OCI-LY1 (cell line): ENCODE measurements at regions not wholly inside any gene's neighbourhood (a gene's known extent, or its start where the extent isn't known, plus 50 kb on each side); places are given as distances from the start of the nearest gene placed in this dataset.

ENCODE experiments used
- H2AFZ ChIP-seq: fragments of 200-600 bp; sonication (generic), shearing (Covaris generic); 2 replicates; pipeline ENCODE4 v1.6.0; 2014; ENCODE audit warnings: antibody characterized with exemption, mild to moderate bottlenecking, low read length
- H3F3A ChIP-seq: fragments of 200-600 bp; sonication (generic), shearing (Covaris generic); 2 replicates; pipeline ENCODE4 v1.6.0; 2014; ENCODE audit warnings: mild to moderate bottlenecking, antibody characterized with exemption, low read length, moderate library complexity; ENCODE audit not compliant: insufficient read depth
- H3K27ac ChIP-seq: fragments of 200-600 bp; sonication (generic); 2 replicates; pipeline ENCODE4 v1.5.1; 2014; ENCODE audit warnings: low read length, mixed run types, mild to moderate bottlenecking, low read depth; ENCODE audit not compliant: poor library complexity, severe bottlenecking
- H3K27me3 ChIP-seq: fragments of 200-600 bp; sonication (generic); 2 replicates; pipeline ENCODE4 v1.6.0; 2014; ENCODE audit warnings: antibody characterized with exemption, mild to moderate bottlenecking, low read length, moderate library complexity; ENCODE audit not compliant: insufficient read depth
- H3K36me3 ChIP-seq: fragments of 200-600 bp; sonication (generic); 2 replicates; pipeline ENCODE4 v1.6.1; 2014; ENCODE audit warnings: mild to moderate bottlenecking, antibody characterized with exemption, low read length, moderate library complexity, mixed read lengths; ENCODE audit not compliant: insufficient read depth
- H3K4me1 ChIP-seq: fragments of 200-600 bp; sonication (generic); 2 replicates; pipeline ENCODE4 v1.5.1; 2014; ENCODE audit warnings: mild to moderate bottlenecking, low read length, moderate library complexity; ENCODE audit not compliant: insufficient read depth, severe bottlenecking
- H3K4me2 ChIP-seq: fragments of 200-600 bp; sonication (generic), shearing (Covaris generic); 2 replicates; pipeline ENCODE4 v1.6.1; 2014; ENCODE audit warnings: low read length
- H3K4me3 ChIP-seq: fragments of 200-600 bp; sonication (generic); 2 replicates; pipeline ENCODE4 v1.5.1; 2014; ENCODE audit warnings: low read length, low read depth, mild to moderate bottlenecking, mixed read lengths; ENCODE audit not compliant: poor library complexity, severe bottlenecking
- H3K79me2 ChIP-seq: fragments of 200-600 bp; shearing (Covaris generic); 2 replicates; pipeline ENCODE4 v1.6.1; 2016; ENCODE audit warnings: mixed run types, low read length, mixed read lengths; ENCODE audit not compliant: insufficient read depth
- H3K9ac ChIP-seq: fragments of 200-600 bp; sonication (generic), shearing (Covaris generic); 2 replicates; pipeline ENCODE4 v1.6.1; 2014; ENCODE audit warnings: mild to moderate bottlenecking, low read length, mixed read lengths
- H3K9me2 ChIP-seq: fragments of 200-600 bp; sonication (generic), shearing (Covaris generic); 2 replicates; pipeline ENCODE4 v1.6.1; 2014; ENCODE audit warnings: low read depth, mild to moderate bottlenecking, low read length, mixed read lengths
- H3K9me3 ChIP-seq: fragments of 200-600 bp; shearing (Covaris generic); 2 replicates; pipeline ENCODE4 v1.6.1; 2014; ENCODE audit warnings: low read length, mixed read lengths
- H4K20me1 ChIP-seq: fragments of 200-600 bp; sonication (generic), shearing (Covaris generic); 2 replicates; pipeline ENCODE4 v1.6.0; 2016; ENCODE audit warnings: mild to moderate bottlenecking, low read length; ENCODE audit not compliant: insufficient read depth
- CTCF ChIP-seq: fragments of 200-600 bp; sonication (generic), shearing (Covaris generic); IDR thresholded peaks from 2 replicates; pipeline ENCODE4 v1.5.1; 2017; ENCODE audit warnings: mild to moderate bottlenecking, antibody characterized with exemption, low read length, moderate library complexity, mixed read lengths
- EZH2 ChIP-seq: fragments of 200-600 bp; sonication (generic), shearing (Covaris generic); IDR thresholded peaks from 2 replicates; pipeline ENCODE4 v1.8.0; 2017; ENCODE audit warnings: borderline replicate concordance, mixed run types, mild to moderate bottlenecking, antibody characterized with exemption, low read length, moderate library complexity, mixed read lengths

- H3K4me1 ChIP-seq = no peaks in the 10 kb centered on the region
- no peak overlapping the region for H3K27ac ChIP-seq
- H3K79me2 ChIP-seq = no peaks in the 10 kb centered on the region
- TF ChIP-seq CTCF (no peak), EZH2 (no peak)
- no peaks in the 10 kb centered on the region for H3K36me3 ChIP-seq
- no peak overlapping the region for H3K9ac ChIP-seq
- H3K9me3 ChIP-seq = no peaks in the 10 kb centered on the region
- no peak overlapping the region for H2AFZ ChIP-seq
- H3K27me3 ChIP-seq = no peaks in the 10 kb centered on the region; the same call in 1 of the 2 replicates
- H4K20me1 ChIP-seq = no peaks in the 10 kb centered on the region
- no peaks in the 10 kb centered on the region for H3F3A ChIP-seq
- H3K9me2 ChIP-seq = no peaks in the 10 kb centered on the region
- no peak overlapping the region for H3K4me2 ChIP-seq
- no peak overlapping the region for H3K4me3 ChIP-seq
Observed at GRCh38 chr15:96747291-96747690, 416.8 kb downstream of the NR2F2 start.

DNA sequence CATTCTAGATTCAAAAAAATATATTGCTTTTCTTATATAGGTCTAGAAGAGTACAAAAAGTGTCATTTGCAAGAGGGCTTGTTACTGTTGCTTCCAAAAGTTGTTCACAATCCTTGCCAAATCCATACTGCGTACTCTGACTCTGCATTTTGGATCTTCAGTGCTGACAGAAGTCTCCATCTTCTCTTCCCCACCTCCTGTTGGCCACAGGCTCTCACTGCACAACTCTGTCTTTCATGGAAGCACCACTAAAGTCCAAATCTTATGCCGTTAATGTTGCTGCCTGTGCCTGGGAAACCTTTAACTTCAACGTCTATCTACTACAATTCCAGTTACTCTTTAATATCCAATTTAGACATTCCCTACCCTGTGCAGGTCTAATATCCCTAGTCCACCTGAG is 419.9 kb downstream of the NR2F2 start:
- Histone ChIP-seq H3K9me2 (no peaks in the 10 kb centered on the region), H3K4me3 (no peak overlapping the region), H3F3A (no peaks in the 10 kb centered on the region), H2AFZ (no peak overlapping the region), H3K9me3 (no peaks in the 10 kb centered on the region), H3K27ac (no peak overlapping the region), H3K4me1 (no peaks in the 10 kb centered on the region), H3K79me2 (no peaks in the 10 kb centered on the region), H3K27me3 (no peaks in the 10 kb centered on the region; the same call in 1 of the 2 replicates), H4K20me1 (no peaks in the 10 kb centered on the region), H3K9ac (no peak overlapping the region), H3K4me2 (no peak overlapping the region), H3K36me3 (no peaks in the 10 kb centered on the region)
- TF ChIP-seq EZH2 (no peak), CTCF (no peak)

GRCh38 chr15:96756146-96756545 is 425.6 kb downstream of the NR2F2 start:
- Histone ChIP-seq H3K4me2 (no peak overlapping the region), H2AFZ (no peak overlapping the region), H3K4me1 (no peaks in the 10 kb centered on the region), H3K9me3 (no peaks in the 10 kb centered on the region), H4K20me1 (no peaks in the 10 kb centered on the region), H3F3A (no peaks in the 10 kb centered on the region), H3K36me3 (no peaks in the 10 kb centered on the region), H3K9ac (no peak overlapping the region), H3K27me3 (no peaks in the 10 kb centered on the region), H3K9me2 (no peaks in the 10 kb centered on the region), H3K27ac (no peak overlapping the region), H3K79me2 (no peaks in the 10 kb centered on the region), H3K4me3 (no peak overlapping the region)
- TF ChIP-seq CTCF (no peak), EZH2 (no peak)
